Spleen (tissue), 11 donors: ENCODE measurements at regions not wholly inside any gene's neighbourhood (a gene's known extent, or its start where the extent isn't known, plus 50 kb on each side); places are given as distances from the start of the nearest gene placed in this dataset.

ENCODE experiments used
- DNase-seq: peaks from one replicate; pipeline ENCODE4 v3.0.0-alpha.2; 2020
- H3K27ac ChIP-seq, 8 donors: fragments of 200-600 bp; sonication (generic) in 7 of 8; 1 replicate in 4 of 8; 2 replicates in 4 of 8; pipeline versions ENCODE4 v1.5.0 to v1.8.0; 2016 to 2021; ENCODE audit warnings: inconsistent platforms in 4 of 8, mild to moderate bottlenecking in 4 of 8, moderate library complexity in 1 of 8
- H3K27me3 ChIP-seq, 7 donors: fragments of 200-600 bp; sonication (generic) in 6 of 7; replicated peaks in 1 of 7; 1 replicate in 4 of 7; 2 replicates in 3 of 7; pipeline versions ENCODE4 v1.5.0 to v1.8.0; 2016 to 2021; ENCODE audit warnings: inconsistent platforms in 3 of 7, mild to moderate bottlenecking in 1 of 7
- H3K36me3 ChIP-seq, 6 donors: fragments of 200-600 bp; sonication (generic) in 5 of 6; 1 replicate in 4 of 6; 2 replicates in 2 of 6; pipeline versions ENCODE4 v1.5.0 to v1.8.0; 2016 to 2021; ENCODE audit warnings: inconsistent platforms in 2 of 6
- H3K4me1 ChIP-seq, 6 donors: fragments of 200-600 bp; sonication (generic) in 5 of 6; 1 replicate in 3 of 6; 2 replicates in 3 of 6; pipeline versions ENCODE4 v1.5.0 to v1.8.0; 2016 to 2021; ENCODE audit warnings: inconsistent platforms in 3 of 6
- H3K4me3 ChIP-seq, 8 donors: fragments of 200-600 bp; sonication (generic) in 7 of 8; 1 replicate in 4 of 8; 2 replicates in 4 of 8; pipeline versions ENCODE4 v1.5.0 to v1.8.0; 2016 to 2021; ENCODE audit warnings: inconsistent platforms in 4 of 8, mild to moderate bottlenecking in 4 of 8, moderate library complexity in 2 of 8
- H3K9me3 ChIP-seq, 8 donors: fragments of 200-600 bp; sonication (generic) in 7 of 8; 1 replicate in 4 of 8; 2 replicates in 4 of 8; pipeline versions ENCODE4 v1.5.0 to v1.8.0; 2016 to 2021; ENCODE audit warnings: inconsistent platforms in 4 of 8
- CTCF ChIP-seq, 11 experiments: fragments of 200-600 bp in 7 of 11; fragments of 450-650 bp in 4 of 11; sonication (generic) in 4 of 11; IDR thresholded peaks in 8 of 11; conservative IDR thresholded peaks in 3 of 11; 1 replicate in 7 of 11; 2 replicates in 4 of 11; pipeline versions ENCODE4 v1.4.0 to v1.8.0; 2016 to 2021; ENCODE audit warnings: antibody characterized with exemption in 11 of 11, inconsistent platforms in 4 of 11, mild to moderate bottlenecking in 1 of 11
- POLR2A ChIP-seq, 3 donors: fragments of 450-650 bp; IDR thresholded peaks; one replicate each; pipeline ENCODE4 v1.5.1; 2017; ENCODE audit warnings: antibody characterized with exemption in 3 of 3, mild to moderate bottlenecking in 1 of 3
- POLR2AphosphoS5 ChIP-seq, 3 donors: sonication (generic); formaldehyde crosslinking; IDR thresholded peaks; one replicate each; pipeline ENCODE4 v1.5.1; 2017; ENCODE audit warnings: antibody characterized with exemption in 3 of 3
- WGBS, 5 donors: extraction: QIAGEN DNeasy Blood & Tissue Kit in 3 of 5; methylation state at CpG; one replicate each; pipeline versions ENCODE4 v1.1.5 to v1.1.7; 2013 to 2018; 5-methylcytosine and 5-hydroxymethylcytosine counted together
- intact Hi-C: fragments of 100-400 bp; cut with DNase I; formaldehyde crosslinking; loops from one replicate; pipeline ENCODE4 v1.15.0; 2023; ENCODE audit warnings: low total_unique reads
- donor health status: healthy with polysubstance abuse.
- donor health status: DM: no; HTN: no; CAD: no; lungs with moderate emphysema.
- donor health status: DM: no; HTN: no; CAD: no.
- donor health status: Bipolar disorder and iron deficiency.
- donor health status: healthy.
- donor health status: DM: no; HTN: no; CAD: no.
- donor health status: DM: yes; HTN: yes; CAD: no.

- whole genome bisulfite sequencing, 5 donors, result 79 to 92% (median 84%) methylated on average over 3 of the region's 3 CpGs
- TF ChIP-seq CTCF (IDR thresholded peaks at IDR 0.05 in 8 of 11, conservative IDR thresholded peaks at IDR 0.05 in 3 of 11), result no peak
- no peak for TF ChIP-seq POLR2AphosphoS5 (IDR thresholded peaks at IDR 0.05)
- no peak for TF ChIP-seq POLR2A (IDR thresholded peaks at IDR 0.05)
Observed at GRCh38 chr4:124918559-124919122, 206.1 kb upstream of the ANKRD50 start.

GRCh38 chr4:124915073-124915472 lies 202.5 kb upstream of the ANKRD50 start:
- no peaks in the 10 kb centered on the region for H3K36me3 ChIP-seq
- H3K27me3 ChIP-seq, result no peaks in the 10 kb centered on the region
- no peak overlapping the region for H3K4me3 ChIP-seq
- H3K4me1 ChIP-seq, result no peaks in the 10 kb centered on the region
- no peak overlapping the region for H3K27ac ChIP-seq
- DNase-seq, result no peak
- 46 to 73% (median 65%) methylated on average over 1 of the region's 1 CpG for WGBS, 5 donors
- TF ChIP-seq CTCF (IDR thresholded peaks at IDR 0.05 in 8 of 11, conservative IDR thresholded peaks at IDR 0.05 in 3 of 11) (no peak), POLR2AphosphoS5 (IDR thresholded peaks at IDR 0.05) (no peak), POLR2A (IDR thresholded peaks at IDR 0.05) (no peak)
- intact Hi-C loops, result no loop called here
- peaks cover 0 to 37% (median 30%) of the 10 kb centered on the region in 8 donors for H3K9me3 ChIP-seq

More at GRCh38 chr4:124918559-124919122, 206.1 kb upstream of the ANKRD50 start:
- Histone ChIP-seq H3K9me3 (peaks cover 0 to 12% (median 5%) of the 10 kb centered on the region in 8 donors), H3K27ac (no peak overlapping the region), H3K4me1 (no peaks in the 10 kb centered on the region), H3K36me3 (no peaks in the 10 kb centered on the region), H3K27me3 (no peaks in the 10 kb centered on the region), H3K4me3 (no peak overlapping the region)
- DNase-seq, result no peak
- intact Hi-C loops, result no loop called here

- Histone ChIP-seq H3K27me3 (no peaks in the 10 kb centered on the region), H3K4me1 (no peaks in the 10 kb centered on the region), H3K9me3 (peaks cover 0 to 37% (median 29%) of the 10 kb centered on the region in 8 donors), H3K36me3 (no peaks in the 10 kb centered on the region), H3K4me3 (no peak overlapping the region), H3K27ac (no peak overlapping the region)
- WGBS, 5 donors, result 86 to 100% (median 96%) methylated on average over 1 of the region's 1 CpG
- no peak for DNase-seq
- TF ChIP-seq POLR2A (IDR thresholded peaks at IDR 0.05) (no peak), CTCF (IDR thresholded peaks at IDR 0.05 in 8 of 11, conservative IDR thresholded peaks at IDR 0.05 in 3 of 11) (no peak)
- intact Hi-C loops, result no loop called here
Observed at GRCh38 chr4:124913237-124913636, 200.7 kb upstream of the ANKRD50 start.

- intact Hi-C loops, result no loop called here
- Histone ChIP-seq H3K36me3 (no peaks in the 10 kb centered on the region), H3K9me3 (peaks cover 0 to 37% (median 28%) of the 10 kb centered on the region in 8 donors), H3K27ac (no peak overlapping the region), H3K4me1 (no peaks in the 10 kb centered on the region), H3K27me3 (no peaks in the 10 kb centered on the region), H3K4me3 (no peak overlapping the region)
- no peak for DNase-seq
- TF ChIP-seq POLR2AphosphoS5 (IDR thresholded peaks at IDR 0.05) (no peak), CTCF (IDR thresholded peaks at IDR 0.05 in 8 of 11, conservative IDR thresholded peaks at IDR 0.05 in 3 of 11) (no peak), POLR2A (IDR thresholded peaks at IDR 0.05) (no peak)
Observed at GRCh38 chr4:124910327-124910726, 197.8 kb upstream of the ANKRD50 start.
